GM18499 (cell line): ENCODE measurements at regions not wholly inside any gene's neighbourhood (a gene's known extent, or its start where the extent isn't known, plus 50 kb on each side); places are given as distances from the start of the nearest gene placed in this dataset.
"Not testable (repeated sequence)": the region's sequence is repeated elsewhere in the genome, so short reads cannot be mapped to it uniquely, and the experiment has no call there.

ENCODE experiments used
- ATAC-seq: cut with Tn5 transposase; IDR thresholded peaks from one replicate; pipeline ENCODE4 v1.9.1; 2021; ENCODE audit warnings: moderate number of reproducible peaks; ENCODE audit not compliant: insufficient read depth, unreplicated experiment

DNA sequence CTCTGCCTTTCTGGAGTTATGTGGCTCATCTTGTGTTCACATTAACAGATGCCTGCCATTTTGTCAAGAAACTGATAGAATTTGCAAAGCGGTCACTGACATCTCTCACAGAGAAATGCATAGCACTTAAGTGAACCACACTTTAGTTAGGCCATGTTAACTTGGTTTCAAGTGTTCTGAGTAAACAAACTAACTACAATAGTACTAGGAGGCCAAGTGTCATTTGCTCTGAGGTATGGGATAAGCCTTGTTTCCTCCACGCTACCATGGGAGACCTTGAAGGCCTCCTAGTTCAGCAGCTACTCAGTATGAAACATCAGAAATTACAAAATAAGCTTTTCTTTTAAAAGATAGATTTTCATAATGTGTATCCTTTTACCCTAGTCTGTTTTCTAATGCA is 143.5 kb upstream of the MARCKS start:
- no peak for ATAC-seq

DNA sequence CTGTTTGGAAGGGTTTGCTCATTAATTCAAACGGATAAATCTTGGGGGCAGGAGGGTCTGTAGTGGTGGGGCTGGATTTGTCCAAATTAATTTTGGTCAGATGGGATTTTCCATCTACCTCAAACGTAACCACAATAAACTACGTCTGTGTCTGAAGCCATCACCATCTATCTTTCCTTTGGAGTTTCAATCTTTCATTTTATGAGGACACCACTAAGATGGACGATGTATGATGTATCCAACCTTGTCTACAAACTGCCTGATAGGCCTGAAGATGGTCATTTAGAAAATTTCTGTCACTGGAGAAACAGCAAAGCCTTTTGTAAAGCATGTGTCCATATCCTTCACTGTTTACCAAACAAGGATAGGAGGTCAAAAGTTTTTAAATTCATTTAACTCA is 138.6 kb upstream of the MARCKS start:
- no peak for ATAC-seq

DNA sequence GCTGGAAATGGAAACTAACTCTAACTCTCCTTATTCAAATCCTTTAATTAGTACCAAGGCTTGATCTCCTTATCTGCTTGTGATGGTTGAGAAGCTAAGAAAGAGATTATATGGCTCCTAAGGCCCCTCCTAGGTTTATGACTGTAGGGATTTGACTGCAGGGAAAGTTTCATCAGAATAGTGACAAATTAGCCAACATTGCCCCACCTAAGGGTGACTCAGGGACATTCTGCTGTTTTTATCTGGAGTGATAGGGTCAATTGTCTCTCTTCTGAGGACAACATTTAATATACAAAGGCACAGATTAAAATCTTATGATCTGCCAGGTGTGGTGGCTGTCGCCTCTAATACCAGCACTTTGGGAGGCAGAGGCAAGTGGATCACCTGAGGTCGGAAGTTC is 138.1 kb upstream of the MARCKS start:
- no peak for ATAC-seq

DNA sequence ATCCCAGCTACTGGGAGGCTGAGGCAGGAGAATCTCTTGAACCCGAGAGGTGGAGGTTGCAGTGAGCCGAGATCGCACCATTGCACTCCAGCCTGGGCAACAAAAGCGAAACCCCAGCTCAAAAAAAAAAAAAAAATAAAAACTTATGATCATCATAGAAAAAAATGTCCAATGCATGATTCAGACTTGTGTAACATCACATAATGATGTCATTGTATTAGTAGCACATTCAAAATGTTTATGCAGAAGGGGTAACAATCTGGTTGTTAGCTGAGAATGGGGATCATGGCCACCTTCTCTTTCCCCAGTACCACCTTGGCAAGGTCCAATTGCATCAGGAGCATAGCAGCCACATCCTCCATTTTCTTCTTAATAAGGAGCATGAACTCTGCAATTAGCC is 137.6 kb upstream of the MARCKS start:
- ATAC-seq: no peak

DNA sequence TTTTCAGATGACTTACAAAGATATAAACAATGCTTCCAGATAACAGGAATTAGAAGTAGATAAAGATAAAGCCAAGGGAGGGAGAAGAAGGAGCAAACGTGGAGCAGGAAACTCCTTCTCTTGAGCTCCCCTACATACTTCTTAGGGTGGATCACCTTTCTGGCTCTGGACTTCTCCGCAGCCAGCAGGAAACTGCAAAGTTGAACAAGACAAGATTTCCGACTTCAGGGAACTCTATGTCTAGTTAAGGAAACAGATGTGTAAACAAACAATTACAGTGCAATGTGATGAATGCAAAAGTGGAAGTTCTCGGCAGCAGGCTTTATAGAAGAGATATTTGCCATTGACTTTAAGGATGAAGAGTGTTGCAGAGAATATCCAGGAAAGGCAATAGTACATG is 134.0 kb upstream of the MARCKS start:
- ATAC-seq: no peak

DNA sequence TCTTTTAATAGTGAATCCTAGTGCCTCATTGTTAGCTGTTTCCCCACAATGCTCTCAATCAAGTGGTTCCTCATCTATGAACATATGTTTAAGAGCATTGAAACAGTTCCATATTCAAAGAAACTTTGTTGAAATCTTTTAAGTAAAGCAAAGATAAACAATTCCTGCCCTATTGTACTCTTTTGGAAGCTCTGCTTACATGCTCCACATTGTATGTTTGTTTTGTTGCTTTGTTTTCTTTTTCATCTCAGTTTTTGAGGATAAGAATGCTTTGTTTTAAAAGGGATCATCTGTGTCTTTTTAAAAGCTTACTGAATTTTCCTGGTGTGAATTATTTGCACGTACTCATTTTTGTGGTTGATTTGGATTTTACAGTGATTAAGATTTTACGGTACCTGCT is 132.2 kb upstream of the MARCKS start:
- ATAC-seq: not testable (repeated sequence)

DNA sequence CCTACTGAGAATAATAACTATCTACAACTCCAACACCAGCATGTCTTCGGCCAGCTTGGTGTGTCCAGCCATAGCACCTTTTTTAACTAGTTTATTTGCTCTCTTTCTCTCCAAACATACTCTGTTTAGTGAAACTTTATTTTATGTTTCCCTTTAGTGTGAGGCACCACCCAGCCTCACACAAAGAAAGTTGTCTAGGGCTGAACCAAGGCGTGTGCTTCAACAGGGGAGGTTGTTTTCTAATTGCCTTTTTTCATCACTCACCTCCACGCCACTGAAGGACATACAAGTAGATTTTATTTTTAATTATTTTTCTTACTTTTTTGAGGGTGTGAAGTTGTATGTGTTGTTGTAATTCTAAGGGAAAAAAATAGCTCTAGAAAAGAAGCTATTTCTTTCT is 125.6 kb upstream of the MARCKS start:
- no peak for ATAC-seq

DNA sequence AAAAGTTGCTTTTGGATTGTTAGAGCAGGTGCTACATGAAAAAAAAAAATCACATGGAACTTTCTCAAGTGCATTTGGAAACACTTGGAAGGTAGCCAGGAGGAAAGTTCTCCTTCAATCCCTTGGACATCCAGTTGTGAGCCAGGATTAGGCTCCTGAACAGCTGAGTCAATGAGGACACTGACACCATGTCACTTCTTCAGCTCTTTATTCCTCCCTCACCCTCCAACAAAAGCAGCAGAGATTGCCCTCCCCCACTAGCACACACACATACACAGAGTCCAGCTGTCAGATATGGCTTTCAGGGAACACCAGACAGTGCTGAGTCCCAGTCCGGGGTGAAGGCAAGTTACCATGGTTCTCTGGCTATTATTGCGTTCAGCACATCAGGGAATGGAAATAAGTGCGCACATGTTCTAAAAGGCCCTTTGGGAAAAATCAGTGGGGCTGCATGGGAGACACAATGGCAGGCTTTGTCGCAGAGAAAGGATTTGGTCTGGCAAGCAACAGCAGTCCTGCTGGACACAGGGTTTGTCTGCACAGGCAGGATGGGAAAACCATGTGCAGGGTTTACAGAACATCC is 124.7 kb upstream of the MARCKS start:
- no peak for ATAC-seq

DNA sequence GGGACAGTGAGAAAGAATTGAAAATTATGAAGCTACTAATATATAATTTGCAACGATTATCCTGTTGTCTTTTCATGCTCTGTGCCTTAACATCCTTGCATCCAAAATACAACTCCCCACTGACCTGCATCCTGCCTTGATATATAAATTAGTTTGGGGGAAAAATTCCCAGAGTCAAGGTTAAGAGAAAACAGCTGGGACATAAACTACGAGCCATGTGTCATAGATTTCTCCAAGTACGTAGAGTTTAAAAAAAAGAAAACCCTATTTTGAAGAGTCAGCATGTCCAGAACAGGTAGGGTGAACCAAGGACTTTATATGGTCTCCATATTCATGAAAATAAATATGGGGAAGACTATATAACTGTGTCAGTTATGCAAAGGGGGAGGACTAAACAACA is 123.8 kb upstream of the MARCKS start:
- ATAC-seq: no peak

DNA sequence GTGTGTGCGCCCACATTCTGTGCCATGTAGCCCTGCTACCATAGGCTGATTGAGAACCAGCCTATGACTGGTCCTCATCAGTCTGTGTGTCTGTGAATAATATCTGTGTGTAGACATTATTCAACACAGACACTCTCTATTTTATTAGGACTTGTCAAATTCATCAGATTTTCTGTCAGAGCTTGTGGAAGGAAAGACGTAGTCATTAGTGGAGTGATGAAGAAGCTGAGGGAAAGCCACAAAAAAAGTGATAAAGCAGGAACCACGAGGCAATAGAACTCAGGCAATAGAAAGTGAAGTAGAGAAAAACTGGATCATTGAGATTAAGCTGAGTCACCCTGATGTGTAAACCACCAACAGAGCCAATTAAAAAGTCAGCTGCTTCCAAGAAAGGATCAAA is 122.2 kb upstream of the MARCKS start:
- ATAC-seq: no peak

DNA sequence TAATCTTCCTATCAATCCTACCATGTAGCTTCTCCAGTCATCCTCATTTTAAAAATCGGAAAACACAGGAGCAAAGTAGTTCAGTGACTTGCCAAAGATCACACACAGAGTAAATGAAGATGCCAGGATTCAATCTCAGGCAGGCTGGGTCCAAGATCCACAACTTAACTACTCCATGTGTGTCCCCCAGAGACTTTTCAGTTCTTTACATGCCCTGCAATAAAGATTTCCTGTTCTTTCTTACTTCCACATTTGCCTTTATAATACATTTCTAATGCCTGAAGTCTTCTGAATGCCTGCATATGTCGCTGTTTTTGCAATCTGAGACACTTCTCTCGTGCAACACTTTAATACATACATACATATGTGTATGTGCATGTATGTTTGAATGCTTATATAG is 121.7 kb upstream of the MARCKS start:
- no peak for ATAC-seq

DNA sequence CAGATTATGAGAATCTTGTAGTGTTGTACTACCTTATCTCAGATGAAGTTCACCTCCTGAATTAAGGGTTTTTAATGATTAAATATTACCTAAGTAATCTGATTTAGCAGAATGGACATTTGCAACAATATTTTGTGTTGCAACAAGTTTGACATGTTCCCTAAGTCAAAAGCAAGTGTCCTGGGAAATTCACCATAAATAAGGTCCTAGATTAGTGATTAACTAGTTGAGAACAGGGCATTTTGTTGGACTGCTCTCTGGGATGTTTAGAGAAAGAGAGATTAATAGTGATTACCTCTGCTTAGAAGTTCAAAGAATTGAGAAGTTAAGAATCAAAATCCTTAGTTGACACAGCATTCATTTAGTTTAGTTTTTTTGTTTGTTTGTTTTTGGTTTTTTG is 120.2 kb upstream of the MARCKS start:
- no peak for ATAC-seq

DNA sequence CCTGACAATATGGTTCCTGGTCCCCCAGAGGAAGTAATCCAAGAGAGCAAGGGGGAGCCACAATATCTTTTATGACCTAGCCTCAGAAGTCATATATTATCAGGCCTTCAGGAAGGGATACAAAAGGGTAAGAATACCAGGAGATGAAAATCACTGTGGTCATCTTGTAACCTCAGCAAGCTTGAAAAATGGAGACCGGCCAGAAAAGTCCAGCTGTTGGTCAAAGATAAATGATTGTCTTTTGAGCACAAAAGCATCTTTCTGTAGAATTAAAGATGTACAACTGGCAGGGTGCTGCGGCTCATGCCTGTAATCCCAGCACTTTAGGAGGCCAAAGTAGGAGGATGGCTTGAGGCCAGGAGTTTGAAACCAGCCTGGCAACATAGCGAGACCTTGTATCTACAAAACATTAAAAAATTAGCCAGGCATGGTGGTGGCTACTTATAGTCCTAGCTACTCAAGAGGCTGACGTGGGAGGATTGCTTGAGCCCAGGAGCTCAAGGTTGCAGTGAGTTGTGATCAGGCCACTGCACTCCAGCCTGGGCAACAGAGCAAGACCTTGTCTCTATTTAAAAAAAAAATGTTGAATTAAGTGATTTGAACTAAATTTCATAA is 118.0 kb upstream of the MARCKS start:
- no peak for ATAC-seq

DNA sequence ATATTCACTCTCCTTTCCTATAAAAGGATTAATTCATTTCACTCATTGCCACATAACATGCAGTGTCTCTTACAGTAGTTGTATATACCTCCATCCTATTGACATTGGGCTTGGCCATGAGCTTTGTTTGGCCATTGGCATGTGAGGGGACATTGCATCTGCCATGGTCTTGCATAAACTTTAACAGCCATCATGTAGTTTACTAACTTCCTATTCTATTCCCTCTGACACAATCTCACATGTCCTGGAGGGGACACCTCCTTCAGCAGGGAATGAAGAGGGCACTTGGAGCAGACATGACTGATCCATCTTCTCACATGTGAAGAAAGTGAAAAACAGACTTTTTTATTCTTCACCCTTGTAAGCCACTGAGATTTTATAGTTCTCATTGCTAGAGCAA is 115.5 kb upstream of the MARCKS start:
- ATAC-seq: no peak

DNA sequence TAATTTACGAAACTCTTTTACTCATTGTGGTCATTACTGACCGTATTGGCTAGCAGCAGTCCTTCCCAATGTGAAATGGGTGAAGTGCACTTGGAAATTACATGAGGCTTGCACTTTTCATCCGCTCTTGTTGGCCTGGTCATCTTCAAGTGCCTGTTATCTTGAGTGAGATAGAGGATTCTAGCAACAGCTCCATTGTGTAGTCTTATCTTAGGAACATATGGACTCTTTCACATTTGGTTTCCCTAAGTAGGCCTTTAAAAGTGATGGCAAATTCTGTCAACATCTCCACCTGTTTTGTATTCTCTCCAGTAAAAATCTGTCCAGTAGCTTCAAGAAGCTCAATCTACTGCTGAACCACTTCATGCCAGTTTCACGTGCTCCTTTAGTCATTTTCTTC is 114.8 kb upstream of the MARCKS start:
- no peak for ATAC-seq

DNA sequence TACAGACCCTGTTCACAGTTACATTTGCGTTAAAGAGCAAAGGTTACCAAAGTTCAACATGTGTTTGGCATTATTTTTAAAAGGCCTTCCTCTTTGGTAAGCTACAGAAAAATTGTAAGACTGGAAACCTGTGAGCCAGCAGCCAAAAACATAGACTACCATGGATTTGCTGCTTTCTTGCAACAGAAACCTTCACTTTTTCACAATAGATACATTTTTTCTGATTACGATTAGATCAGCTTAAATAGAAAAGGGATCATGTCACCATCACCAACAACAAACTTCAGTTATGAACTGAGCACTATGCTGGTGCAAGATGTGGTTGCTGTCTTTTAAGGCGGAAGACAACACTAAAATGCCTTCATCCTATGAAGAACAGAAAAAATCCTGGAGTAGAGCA is 112.3 kb upstream of the MARCKS start:
- no peak for ATAC-seq

DNA sequence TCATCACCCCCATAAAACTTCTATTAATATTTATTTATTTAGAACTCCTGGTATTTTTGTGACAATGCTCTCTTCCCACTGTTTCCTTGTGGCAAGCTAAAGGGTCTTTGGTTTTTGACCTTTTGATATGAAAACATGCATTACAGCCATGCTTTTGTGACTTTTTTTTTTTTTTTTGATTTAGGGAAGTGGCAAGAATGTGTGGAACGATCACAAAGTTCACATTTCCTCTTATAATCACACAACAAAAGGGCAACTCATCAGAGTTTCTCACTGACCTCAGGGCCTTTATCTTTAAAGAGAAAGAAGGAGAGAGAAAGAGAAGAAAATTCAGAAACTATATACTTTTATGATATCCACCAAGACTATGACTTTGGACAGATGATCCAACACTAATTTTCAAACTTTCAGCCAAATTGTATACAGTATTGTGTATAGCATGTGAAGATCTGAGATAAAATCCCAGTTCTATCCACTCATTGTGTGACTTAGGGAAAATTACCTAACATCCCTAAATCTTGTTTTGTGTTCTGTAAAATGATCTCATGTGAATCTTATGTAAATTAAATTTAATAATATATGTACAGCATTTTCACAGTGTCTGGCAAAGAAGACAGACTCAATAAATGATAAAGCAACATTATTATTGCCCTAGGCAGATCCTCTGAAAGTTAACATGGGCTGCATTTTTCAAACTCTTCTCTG is 106.8 kb upstream of the MARCKS start:
- no peak for ATAC-seq

DNA sequence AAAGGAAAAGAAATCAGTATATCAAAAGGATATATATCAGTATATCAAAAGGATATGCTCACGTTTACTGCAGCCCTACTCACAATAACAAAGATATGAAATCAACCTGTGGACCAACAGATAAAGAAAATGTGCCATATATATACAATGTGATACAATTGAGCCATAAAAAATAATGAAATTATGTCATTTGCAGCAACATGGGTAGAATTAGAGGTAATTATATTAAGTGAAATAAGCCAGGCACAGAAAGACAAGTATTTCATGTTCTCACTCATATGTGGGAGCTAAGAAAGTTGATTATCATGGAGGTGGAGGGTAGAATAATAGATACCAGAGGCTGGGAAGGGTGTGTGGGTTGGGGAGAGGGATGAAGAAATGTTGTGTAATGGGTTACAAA is 102.9 kb upstream of the MARCKS start:
- ATAC-seq: no peak

DNA sequence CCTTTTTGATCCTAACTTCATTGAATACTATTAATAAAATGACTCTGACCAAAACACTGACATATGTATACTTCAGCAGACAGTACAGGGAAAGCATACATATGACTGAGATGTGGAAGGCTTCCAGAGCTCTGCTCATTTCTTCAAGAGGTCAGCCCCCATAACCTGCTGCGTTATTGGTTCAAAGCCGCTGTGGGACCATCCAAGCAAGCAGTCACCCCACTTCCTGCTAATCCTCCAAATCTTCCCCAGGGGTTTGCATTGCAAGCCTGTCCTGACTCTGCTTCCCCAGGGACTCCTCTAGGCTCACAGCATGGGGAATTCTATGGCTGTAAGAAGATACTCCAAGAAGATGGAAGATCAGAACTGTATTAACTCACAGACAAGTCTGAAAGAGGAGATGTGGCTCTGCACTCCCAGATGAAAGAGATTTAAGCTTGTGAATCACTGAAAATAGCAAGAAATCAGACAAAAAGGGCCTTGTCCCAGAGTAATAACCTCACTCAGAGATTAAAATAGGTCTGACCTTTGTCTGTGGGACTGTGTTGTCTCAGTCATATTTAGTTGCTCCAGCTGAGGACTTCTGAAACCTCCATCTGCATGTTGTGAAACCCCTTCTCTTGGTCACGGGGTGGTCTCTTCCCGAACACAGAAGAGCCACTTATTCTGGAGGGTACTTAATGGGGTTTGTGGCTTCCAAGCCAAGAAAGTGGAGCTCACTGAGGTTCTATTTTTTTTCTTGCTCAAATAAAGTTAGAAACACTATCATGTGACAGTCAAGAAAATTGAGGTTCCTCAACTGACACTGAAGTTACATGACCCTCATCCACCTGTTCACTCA is 101.5 kb upstream of the MARCKS start:
- peak; percentile 75 for ATAC-seq

DNA sequence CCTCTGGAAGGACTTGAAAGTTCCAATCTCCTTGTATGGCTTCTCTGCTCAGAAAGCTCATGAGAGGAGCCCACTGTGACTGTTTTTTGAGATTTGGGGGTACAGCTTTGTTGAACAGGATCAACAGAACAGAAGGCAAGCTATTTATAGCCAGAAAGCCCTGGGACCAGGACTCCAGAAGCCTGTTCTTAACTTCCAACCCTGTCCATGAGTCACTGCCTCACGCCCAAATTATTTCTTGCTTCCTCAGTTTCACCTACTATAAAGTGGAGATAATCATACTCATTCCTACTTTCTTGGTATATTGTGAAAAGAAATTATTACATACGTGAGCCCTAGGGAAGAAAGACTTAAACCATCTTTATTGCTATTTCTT is 100.9 kb upstream of the MARCKS start:
- no peak for ATAC-seq

DNA sequence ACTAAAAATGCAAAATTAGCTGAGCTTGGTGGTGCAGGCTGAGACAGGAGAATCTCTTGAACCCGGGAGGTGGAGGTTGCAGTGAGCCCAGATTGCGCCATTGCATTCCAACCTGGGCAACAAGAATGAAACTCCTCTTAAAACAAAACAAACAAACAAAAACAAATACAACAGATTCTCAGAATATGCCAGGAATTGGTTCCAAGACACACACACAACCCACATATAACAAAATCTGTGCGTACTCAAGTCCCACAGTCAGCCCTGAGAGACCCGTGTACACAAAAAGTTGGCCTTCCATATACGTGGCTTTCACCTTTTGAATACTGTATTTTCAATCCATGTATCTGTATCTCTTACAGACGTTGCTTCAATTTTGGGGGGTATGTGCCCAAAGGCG is 98.9 kb upstream of the MARCKS start:
- no peak for ATAC-seq
